Heart left ventricle (tissue), 13 donors: ENCODE measurements at regions not wholly inside any gene's neighbourhood (a gene's known extent, or its start where the extent isn't known, plus 50 kb on each side); places are given as distances from the start of the nearest gene placed in this dataset.

ENCODE experiments used
- POLR2A ChIP-seq, 2 donors: fragments of 450-650 bp; IDR thresholded peaks; one replicate each; pipeline ENCODE4 v1.6.1; 2017; ENCODE audit warnings: antibody characterized with exemption in 2 of 2, mild to moderate bottlenecking in 2 of 2, moderate library complexity in 2 of 2
- TF ChIP-seq, protein P1 (sequence below), 12 donors: fragments of 200-600 bp; sonication (generic) in 4 of 12; IDR thresholded peaks; one replicate each; pipeline versions ENCODE4 v1.5.0 to v1.8.0; 2018 to 2022; ENCODE audit warnings: antibody characterized with exemption in 12 of 12, mild to moderate bottlenecking in 5 of 12
- donor health status: ischemic (EF 13 %, LVEDD 7.1; RV severe dilation, severe dysfunction).
- donor health status: DM: no; HTN: yes; CAD: no.
- donor health status: DM: no; HTN: no; CAD: no.
- donor health status: ischemic (EF 25% LVEDD 6.9; RV normal size, moderate dysfunction).
- donor health status: ischemic (EF 25% LVEDD 5.7; RV mildly dilated, moderate dysfunction).
- donor health status: ischemic (EF 35%, LVEDD 5.7; RV mildly dilated, moderate dysfunction).
- donor health status: nonischemic (EF 11% LVEDD 7.7; RV severe dilation, severe dysfunction).
- donor health status: DM: yes; HTN: yes; CAD: no.
- donor health status: PGD.
- donor health status: ischemic (EF 29% LVEDD 5.4; RV normal size, mild dysfunction).
- donor health status: nonischemic (EF 23%, LVEDD 6.1; RV moderate dilation, normal function).

DNA sequence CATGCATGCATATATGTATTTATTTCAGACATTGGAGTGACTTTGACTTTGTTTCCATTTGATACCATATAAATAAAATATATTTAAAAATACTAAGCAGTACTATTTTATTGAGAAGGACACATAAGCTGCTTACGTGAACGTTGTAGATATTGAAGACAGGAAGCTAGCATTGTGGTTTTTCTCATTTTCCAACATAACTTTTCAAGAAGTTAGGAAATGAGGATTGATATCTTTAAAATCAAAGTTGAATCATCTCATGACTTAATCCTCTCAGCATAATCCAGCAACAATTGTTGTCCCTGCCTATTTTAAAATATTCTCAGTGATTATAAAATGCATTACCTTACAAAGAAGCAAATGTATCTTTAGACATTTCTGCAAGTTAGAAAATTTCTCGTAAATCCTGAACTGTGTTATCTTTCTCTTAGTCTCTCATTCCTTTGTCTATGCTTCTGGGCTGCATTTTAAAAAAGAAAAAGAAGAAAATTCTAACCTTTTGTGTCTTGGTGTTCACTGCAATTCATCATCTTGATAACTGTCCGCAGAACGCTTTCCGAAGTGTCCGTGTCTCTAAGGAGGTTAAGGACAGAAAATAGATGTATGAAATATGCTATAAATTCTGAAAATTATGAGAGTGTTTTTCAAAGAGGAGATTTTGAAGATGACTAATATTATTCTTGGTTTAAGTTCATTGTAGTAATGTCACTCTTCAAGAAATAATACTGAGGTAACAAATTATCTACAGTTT is 1089.9 kb upstream of the CDH6 start:
- no peak for TF ChIP-seq POLR2A (IDR thresholded peaks at IDR 0.05)
- TF ChIP-seq, protein P1, sequence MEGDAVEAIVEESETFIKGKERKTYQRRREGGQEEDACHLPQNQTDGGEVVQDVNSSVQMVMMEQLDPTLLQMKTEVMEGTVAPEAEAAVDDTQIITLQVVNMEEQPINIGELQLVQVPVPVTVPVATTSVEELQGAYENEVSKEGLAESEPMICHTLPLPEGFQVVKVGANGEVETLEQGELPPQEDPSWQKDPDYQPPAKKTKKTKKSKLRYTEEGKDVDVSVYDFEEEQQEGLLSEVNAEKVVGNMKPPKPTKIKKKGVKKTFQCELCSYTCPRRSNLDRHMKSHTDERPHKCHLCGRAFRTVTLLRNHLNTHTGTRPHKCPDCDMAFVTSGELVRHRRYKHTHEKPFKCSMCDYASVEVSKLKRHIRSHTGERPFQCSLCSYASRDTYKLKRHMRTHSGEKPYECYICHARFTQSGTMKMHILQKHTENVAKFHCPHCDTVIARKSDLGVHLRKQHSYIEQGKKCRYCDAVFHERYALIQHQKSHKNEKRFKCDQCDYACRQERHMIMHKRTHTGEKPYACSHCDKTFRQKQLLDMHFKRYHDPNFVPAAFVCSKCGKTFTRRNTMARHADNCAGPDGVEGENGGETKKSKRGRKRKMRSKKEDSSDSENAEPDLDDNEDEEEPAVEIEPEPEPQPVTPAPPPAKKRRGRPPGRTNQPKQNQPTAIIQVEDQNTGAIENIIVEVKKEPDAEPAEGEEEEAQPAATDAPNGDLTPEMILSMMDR (IDR thresholded peaks at IDR 0.05) = no peak
